ENCODE measurements at regions not wholly inside any gene's neighbourhood (a gene's known extent, or its start where the extent isn't known, plus 50 kb on each side); places are given as distances from the start of the nearest gene placed in this dataset.
"Not testable (repeated sequence)": the region's sequence is repeated elsewhere in the genome, so short reads cannot be mapped to it uniquely, and the experiment has no call there.

DNA sequence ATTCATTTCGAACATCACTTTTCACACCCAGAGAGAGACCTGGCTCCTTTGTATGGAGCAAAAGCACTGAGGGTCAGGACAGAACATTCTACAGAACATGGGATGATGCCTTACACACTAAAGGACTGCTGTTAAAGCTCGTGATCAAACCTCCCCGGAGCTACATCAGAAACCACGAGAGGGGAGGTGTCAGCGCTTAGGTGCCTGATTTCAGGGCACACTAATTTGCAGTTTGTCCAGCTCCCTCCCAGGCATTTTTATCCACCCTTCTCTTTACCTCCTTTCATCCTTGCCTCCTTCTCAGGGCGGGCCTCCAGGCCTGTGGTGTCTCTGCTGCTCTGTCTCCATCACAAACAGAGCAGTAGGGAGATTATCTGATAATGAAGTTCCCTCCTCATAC lies 127.5 kb downstream of the VPREB1 start:
- Mint-ChIP-seq H3K4me3 (no peak overlapping the region), H3K27me3 (peaks cover 15% of the 10 kb centered on the region), H3K9me3 (no peaks in the 10 kb centered on the region), H3K36me3 (ENCODE audit: low read depth) (no peaks in the 10 kb centered on the region), H3K27ac (no peak overlapping the region), H3K4me1 (ENCODE audit: low read depth) (peaks cover 12% of the 10 kb centered on the region)
- intact Hi-C loops (cut with micrococcal nuclease), result no loop called here

DNA sequence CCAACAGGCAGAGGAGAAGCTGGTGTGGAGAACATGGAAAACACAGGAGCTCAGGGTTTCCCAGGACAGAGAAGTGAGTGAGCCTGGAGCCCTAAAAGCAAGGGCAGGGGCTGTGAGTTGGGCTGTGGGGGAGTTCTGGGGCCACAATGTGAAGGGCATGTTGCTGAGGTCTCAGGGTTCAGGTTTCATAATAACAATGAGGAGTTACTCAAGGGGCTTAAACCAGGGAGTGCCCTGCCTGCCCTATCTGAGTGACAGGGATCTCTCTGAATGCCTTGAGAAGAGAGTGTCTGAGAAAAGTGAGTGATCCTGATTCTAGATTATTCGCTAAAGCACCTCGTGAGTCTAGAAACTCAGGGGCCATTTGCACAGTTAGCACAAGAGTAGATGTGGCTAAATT lies 129.6 kb downstream of the VPREB1 start:
- intact Hi-C loops (cut with micrococcal nuclease), result no loop called here
- no peak overlapping the region for H3K4me3 Mint-ChIP-seq
- H3K4me1 Mint-ChIP-seq (ENCODE audit: low read depth), result peaks cover 11% of the 10 kb centered on the region
- no peak overlapping the region for H3K27ac Mint-ChIP-seq
- H3K9me3 Mint-ChIP-seq, result no peaks in the 10 kb centered on the region
- peaks cover 19% of the 10 kb centered on the region for H3K27me3 Mint-ChIP-seq
- no peaks in the 10 kb centered on the region for H3K36me3 Mint-ChIP-seq (ENCODE audit: low read depth)

DNA sequence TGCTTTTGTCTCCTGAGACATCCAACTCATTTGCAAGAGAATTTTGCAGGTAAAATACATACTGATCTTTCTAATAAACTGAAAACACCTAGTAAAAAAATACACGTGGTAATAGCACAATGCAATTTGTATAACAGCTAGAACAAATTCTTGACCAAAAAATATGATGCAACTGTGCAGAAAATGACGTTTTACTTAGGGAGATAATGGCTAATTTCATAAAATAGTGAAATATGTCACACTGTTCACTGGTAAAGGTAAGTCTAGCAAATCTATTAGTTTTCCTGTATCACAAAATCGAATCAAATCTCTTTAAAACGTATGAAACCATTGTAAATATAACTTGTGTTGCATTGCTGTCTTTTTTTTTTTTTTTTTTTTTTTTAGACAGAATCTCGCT lies 130.0 kb downstream of the VPREB1 start:
- peaks cover 18% of the 10 kb centered on the region for H3K27me3 Mint-ChIP-seq
- intact Hi-C loops (cut with micrococcal nuclease), result no loop called here
- H3K4me3 Mint-ChIP-seq, result no peak overlapping the region
- H3K4me1 Mint-ChIP-seq (ENCODE audit: low read depth), result peaks cover 7% of the 10 kb centered on the region
- no peaks in the 10 kb centered on the region for H3K36me3 Mint-ChIP-seq (ENCODE audit: low read depth)
- no peaks in the 10 kb centered on the region for H3K9me3 Mint-ChIP-seq
- H3K27ac Mint-ChIP-seq, result no peak overlapping the region

DNA sequence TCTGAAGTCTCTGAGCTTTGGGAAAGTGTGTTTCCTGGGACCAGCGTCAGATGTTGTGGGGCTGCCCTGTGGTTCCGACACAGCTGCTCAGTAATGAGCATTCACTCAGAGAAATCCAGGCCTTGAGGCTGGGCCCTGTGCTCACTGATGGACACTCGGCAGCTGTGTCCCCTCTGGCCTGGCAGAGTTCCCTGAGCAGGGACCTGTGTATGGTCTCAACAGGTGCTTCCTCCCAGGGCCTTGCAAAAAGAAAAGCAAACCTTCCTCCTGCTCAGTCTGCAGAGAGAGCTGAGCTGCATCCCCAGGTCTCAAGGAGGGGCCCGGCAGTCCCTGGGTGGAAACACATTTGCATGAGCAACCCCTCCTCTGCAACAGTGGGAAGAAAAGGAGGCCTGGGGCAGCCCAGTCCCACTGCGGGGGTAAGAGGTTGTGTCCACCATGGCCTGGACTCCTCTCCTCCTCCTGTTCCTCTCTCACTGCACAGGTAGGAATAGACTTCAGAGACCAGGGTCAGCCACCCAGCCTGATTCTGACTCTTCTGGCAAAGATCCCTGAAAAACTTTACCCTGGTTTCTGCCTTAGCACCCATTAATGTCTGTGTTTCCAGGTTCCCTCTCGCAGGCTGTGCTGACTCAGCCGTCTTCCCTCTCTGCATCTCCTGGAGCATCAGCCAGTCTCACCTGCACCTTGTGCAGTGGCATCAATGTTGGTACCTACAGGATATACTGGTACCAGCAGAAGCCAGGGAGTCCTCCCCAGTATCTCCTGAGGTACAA lies 131.2 kb downstream of the VPREB1 start:
- Mint-ChIP-seq H3K4me3 (no peak overlapping the region), H3K4me1 (ENCODE audit: low read depth) (no peaks in the 10 kb centered on the region), H3K36me3 (ENCODE audit: low read depth) (no peaks in the 10 kb centered on the region), H3K27me3 (peaks cover 22% of the 10 kb centered on the region), H3K9me3 (no peaks in the 10 kb centered on the region), H3K27ac (no peak overlapping the region)
- intact Hi-C loops (cut with micrococcal nuclease), result no loop called here

DNA sequence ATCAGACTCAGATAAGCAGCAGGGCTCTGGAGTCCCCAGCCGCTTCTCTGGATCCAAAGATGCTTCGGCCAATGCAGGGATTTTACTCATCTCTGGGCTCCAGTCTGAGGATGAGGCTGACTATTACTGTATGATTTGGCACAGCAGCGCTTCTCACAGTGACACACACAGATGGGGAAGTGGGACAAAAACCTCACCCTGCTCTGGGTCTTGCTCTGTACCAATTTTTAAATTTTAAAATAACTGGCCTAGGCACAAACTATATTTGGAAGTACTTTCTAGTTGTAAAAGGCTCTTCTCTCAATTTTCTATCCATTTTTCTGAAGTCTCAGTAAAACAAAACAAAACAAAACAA lies 131.7 kb downstream of the VPREB1 start:
- intact Hi-C loops (cut with micrococcal nuclease), result no loop called here
- Mint-ChIP-seq H3K9me3 (no peaks in the 10 kb centered on the region), H3K27ac (no peak overlapping the region), H3K4me3 (no peak overlapping the region), H3K27me3 (peaks cover 24% of the 10 kb centered on the region), H3K36me3 (ENCODE audit: low read depth) (no peaks in the 10 kb centered on the region), H3K4me1 (ENCODE audit: low read depth) (no peaks in the 10 kb centered on the region)

DNA sequence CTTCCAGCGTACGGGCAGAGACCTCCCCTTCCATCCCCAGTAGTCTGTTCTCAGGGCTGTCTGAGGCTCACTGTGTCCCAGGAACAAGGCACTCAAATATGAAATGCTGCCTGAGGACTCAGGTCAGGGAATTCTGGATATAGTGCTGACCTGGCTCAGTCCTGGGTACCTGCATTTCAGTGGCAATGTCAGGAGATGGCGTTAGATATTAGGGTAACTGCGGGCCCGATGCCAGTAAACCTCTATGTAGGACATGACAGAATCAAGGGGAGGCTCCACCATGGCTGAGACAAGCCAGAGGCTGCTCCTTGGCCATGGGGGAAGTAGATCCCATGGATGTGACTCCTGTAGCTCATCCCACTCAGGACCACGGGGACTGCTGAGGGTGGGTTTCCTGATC lies 131.7 kb downstream of the ZNF280B start:
- peaks cover 25% of the 10 kb centered on the region for H3K27me3 Mint-ChIP-seq
- not testable (repeated sequence) for H3K4me1 Mint-ChIP-seq (ENCODE audit: low read depth); H3K4me3 Mint-ChIP-seq

DNA sequence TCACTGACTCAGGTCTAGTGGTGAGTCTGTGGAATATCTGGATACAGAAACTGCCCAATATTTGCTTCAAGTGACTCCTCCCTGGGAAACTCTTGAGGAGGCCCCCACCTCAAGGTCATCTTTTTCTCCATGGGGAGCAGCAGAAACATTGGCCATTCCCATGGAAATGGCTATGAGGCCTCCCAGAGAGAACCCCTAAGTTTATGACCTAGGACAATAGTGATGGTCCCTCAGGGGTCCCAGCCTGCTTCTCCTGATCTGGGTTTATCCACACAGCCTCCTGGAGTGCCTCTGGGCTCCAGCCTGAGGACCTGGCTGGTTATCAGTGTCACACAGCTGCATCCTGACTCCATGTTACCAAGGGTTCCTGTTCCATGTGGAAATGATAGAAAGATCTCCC lies 131.2 kb downstream of the ZNF280B start:
- no peak overlapping the region for H3K27ac Mint-ChIP-seq
- H3K36me3 Mint-ChIP-seq (ENCODE audit: low read depth), result no peaks in the 10 kb centered on the region
- H3K4me1 Mint-ChIP-seq (ENCODE audit: low read depth), result no peaks in the 10 kb centered on the region
- no peak overlapping the region for H3K4me3 Mint-ChIP-seq
- peaks cover 26% of the 10 kb centered on the region for H3K27me3 Mint-ChIP-seq
- intact Hi-C loops (cut with micrococcal nuclease), result no loop called here
- H3K9me3 Mint-ChIP-seq, result no peaks in the 10 kb centered on the region

More for the DNA sequence above, 131.7 kb downstream of the ZNF280B start:
- H3K9me3 Mint-ChIP-seq; H3K36me3 Mint-ChIP-seq (ENCODE audit: low read depth); intact Hi-C loops (cut with micrococcal nuclease); H3K27ac Mint-ChIP-seq: not testable (repeated sequence)

DNA sequence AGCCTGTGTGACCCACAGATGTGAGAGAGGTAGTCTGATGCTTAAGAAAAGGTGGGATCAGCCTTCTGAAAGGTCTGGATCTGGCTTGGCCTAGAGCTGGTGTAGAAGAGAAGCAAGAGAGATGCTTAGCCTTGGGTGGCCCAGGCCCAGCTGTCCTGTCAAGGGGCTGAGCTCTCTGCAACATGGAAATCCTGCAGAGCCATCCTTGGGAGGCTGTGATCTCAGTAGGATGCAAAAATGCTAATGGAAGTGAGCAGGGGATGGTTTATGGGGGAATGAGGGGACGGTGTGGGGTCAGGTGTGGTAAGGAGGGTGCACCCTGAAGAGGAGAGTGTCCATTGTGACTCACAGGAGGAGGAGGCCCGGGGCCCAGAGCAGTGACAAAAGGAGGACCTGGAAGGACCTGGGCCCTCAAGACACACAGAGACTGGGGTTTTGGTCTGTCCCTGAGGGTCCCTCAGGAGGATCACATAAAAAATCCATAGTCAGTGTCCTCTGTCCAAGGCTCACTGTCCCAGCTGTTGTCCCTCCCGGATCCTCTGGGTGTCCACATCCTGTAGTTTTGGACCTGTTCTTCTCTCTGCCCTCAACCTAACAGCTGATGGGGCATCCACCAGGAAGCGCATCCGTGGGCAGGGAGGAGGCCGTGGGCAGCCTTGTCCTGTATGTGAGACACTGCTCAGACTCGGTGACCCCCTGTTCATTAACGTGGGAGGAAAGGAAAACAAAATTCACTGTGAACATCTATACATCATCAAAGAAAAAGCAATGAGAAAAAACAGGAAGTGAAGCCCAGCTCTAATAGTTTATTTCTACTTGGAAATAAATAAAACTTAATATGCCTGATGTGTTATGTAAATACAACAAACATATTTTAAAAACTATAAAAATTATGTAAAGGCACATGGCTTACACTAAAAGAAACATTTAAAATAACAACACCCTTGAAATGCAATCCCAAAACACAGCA lies 129.8 kb downstream of the ZNF280B start:
- H3K27ac Mint-ChIP-seq, result no peak overlapping the region
- no peaks in the 10 kb centered on the region for H3K36me3 Mint-ChIP-seq (ENCODE audit: low read depth)
- no peaks in the 10 kb centered on the region for H3K4me1 Mint-ChIP-seq (ENCODE audit: low read depth)
- H3K27me3 Mint-ChIP-seq, result peaks cover 36% of the 10 kb centered on the region
- H3K4me3 Mint-ChIP-seq, result no peak overlapping the region
- H3K9me3 Mint-ChIP-seq, result no peaks in the 10 kb centered on the region
- intact Hi-C loops (cut with micrococcal nuclease), result no loop called here

DNA sequence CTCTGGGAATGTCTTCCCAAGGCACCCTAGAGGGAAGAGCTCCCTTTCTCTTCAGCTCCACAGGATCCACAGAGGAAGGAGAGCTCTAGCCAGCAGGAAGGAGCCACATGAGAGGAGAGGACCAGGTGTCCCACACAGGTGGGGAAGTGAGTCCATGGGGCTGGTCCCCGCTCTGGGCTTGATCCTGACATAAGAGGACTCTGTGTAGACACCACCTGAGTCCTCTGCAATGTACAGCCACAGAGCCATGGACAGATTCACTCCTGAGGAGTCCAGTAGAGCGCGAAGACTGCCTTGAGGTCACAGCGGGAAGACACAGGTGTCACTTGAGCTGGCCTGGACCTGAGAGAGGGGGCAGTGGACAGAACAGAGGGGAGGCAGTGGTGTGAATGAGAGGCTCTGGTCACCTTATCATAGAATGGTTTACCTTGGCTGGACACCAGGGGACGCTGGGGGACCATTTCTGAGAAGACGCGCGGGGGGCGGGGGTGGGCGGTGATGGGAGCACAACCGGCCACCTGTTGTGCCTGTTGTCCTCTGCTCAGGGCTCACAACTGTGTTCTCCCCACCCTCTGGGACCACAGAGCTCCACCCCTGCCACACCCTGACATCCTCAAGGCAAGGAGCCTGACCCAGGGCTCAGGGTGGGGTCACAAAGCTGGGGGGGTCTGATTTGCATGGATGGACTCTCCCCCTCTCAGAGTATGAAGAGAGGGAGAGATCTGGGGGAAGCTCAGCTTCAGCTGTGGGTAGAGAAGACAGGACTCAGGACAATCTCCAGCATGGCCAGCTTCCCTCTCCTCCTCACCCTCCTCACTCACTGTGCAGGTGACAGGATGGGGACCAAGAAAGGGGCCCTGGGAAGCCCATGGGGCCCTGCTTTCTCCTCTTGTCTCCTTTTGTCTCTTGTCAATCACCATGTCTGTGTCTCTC lies 128.2 kb downstream of the ZNF280B start:
- no peaks in the 10 kb centered on the region for H3K9me3 Mint-ChIP-seq
- intact Hi-C loops (cut with micrococcal nuclease), result no loop called here
- no peaks in the 10 kb centered on the region for H3K4me1 Mint-ChIP-seq (ENCODE audit: low read depth)
- H3K27me3 Mint-ChIP-seq, result peaks cover 44% of the 10 kb centered on the region
- no peak overlapping the region for H3K27ac Mint-ChIP-seq
- no peak overlapping the region for H3K4me3 Mint-ChIP-seq
- H3K36me3 Mint-ChIP-seq (ENCODE audit: low read depth), result no peaks in the 10 kb centered on the region

DNA sequence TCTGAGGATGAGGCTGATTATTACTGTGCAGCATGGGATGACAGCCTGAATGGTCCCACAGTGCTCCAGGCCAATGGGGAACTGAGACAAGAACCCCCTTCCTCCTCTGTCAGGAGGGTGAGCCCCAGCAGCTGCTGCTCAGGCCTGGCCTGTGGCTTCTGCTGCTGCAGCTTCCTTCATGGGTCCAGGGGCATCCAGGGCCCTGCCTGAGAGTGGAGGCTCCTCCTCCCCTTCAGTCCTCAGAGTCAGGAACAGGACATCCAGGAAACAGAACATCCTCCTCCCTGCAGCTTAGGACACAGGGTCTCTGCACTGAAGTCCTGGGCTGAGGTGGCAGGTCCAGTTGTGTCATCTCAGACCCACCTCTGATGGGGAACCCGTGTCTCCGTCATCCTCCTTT lies 127.2 kb downstream of the ZNF280B start:
- peaks cover 48% of the 10 kb centered on the region for H3K27me3 Mint-ChIP-seq
- H3K36me3 Mint-ChIP-seq (ENCODE audit: low read depth); H3K4me3 Mint-ChIP-seq; H3K27ac Mint-ChIP-seq; H3K9me3 Mint-ChIP-seq; H3K4me1 Mint-ChIP-seq (ENCODE audit: low read depth); intact Hi-C loops (cut with micrococcal nuclease): not testable (repeated sequence)

DNA sequence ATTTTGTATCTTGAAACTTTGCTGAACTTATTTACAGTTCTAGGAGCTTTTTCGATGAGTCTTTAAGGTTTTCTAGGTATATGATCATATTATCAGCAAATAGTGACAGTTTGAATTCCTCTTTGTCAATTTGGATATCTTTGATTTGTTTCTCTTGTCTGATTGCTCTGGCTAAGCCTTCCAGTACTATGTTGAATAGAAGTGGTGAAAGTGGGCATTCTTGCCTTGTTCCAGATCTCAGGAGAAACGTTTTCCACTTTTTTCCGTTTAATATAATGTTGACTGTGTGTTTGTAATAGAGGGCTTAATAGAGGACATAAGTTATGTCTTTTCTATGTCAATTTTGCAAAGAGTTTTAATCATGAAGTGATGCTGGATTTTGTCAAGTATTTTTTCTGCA lies 124.3 kb downstream of the ZNF280B start:
- H3K27me3 Mint-ChIP-seq, result peaks cover 48% of the 10 kb centered on the region
- intact Hi-C loops (cut with micrococcal nuclease), result no loop called here

DNA sequence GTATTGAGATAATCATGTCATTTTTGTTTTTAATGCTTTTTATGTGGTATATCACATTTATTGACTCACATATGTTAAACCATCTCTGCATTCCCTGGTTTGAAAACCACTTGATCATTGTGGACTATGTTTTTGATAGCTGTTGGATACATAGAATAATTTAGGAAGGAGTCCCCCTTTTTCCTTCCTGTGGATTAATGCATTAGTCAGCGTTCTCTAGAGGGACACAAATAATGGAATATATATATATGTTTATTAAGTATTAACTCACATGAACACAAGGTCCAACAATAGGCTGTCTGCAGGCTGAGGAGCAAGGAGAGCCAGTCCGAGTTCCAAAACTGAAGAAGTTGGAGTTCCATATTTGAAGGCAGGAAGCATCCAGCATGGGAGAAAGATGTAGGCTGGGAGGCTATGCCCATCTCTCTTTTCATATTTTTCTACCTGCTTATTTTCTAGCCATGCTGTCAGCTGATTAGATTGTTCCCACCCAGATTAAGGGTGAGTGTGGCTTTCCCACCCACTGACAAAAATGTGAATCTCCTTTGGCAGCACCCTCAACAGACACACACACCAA lies 123.8 kb downstream of the ZNF280B start:
- Mint-ChIP-seq H3K27ac (no peak overlapping the region), H3K36me3 (ENCODE audit: low read depth) (no peaks in the 10 kb centered on the region), H3K9me3 (no peaks in the 10 kb centered on the region), H3K4me1 (ENCODE audit: low read depth) (no peaks in the 10 kb centered on the region), H3K4me3 (no peak overlapping the region), H3K27me3 (peaks cover 46% of the 10 kb centered on the region)
- intact Hi-C loops (cut with micrococcal nuclease), result no loop called here

More for the DNA sequence above, 124.3 kb downstream of the ZNF280B start:
- no peaks in the 10 kb centered on the region for H3K36me3 Mint-ChIP-seq (ENCODE audit: low read depth)
- H3K9me3 Mint-ChIP-seq, result no peaks in the 10 kb centered on the region
- H3K27ac Mint-ChIP-seq, result no peak overlapping the region
- H3K4me1 Mint-ChIP-seq (ENCODE audit: low read depth), result no peaks in the 10 kb centered on the region
- H3K4me3 Mint-ChIP-seq, result no peak overlapping the region

DNA sequence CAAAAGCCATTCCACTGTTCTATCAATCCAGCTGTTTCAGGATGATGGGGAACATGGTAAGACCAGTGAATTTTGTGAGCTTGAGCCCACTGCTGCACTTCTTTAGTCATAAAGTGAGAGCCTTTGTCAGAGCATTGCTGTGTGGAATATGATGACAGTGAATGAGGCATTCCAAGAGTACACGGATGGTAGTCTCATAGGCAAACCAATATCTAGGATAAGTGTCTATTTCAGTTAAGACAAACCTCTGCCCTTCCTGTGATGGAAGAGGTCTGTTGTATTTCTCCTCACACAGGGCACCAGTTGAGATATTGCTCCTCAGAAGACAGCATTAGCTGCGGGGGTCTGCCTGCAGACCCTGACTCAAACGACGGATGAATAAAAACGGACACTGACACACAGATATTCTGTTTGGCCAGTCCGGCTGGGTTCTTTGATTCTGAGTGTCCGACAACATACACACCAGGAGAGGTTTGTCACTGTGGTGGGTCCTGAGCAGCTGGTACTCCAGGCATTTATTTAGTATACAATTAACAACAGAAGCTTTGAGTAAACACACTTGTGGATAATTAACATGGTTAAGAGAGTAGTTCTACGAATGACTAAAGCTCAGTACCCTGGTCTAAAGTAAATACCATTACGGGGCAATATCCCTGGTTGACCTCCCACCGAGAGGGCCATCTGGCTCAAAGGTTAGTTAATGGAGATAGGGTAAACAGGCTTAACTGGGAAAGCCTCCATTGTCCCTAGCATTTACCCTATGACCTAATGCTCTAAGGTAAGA lies 121.7 kb downstream of the ZNF280B start:
- Mint-ChIP-seq H3K36me3 (ENCODE audit: low read depth) (no peaks in the 10 kb centered on the region), H3K27ac (no peak overlapping the region), H3K4me1 (ENCODE audit: low read depth) (no peaks in the 10 kb centered on the region), H3K27me3 (peaks cover 39% of the 10 kb centered on the region), H3K9me3 (no peaks in the 10 kb centered on the region), H3K4me3 (no peak overlapping the region)
- intact Hi-C loops (cut with micrococcal nuclease), result no loop called here
